ENCODE measurements at regions not wholly inside any gene's neighbourhood (a gene's known extent, or its start where the extent isn't known, plus 50 kb on each side); places are given as distances from the start of the nearest gene placed in this dataset.

DNA sequence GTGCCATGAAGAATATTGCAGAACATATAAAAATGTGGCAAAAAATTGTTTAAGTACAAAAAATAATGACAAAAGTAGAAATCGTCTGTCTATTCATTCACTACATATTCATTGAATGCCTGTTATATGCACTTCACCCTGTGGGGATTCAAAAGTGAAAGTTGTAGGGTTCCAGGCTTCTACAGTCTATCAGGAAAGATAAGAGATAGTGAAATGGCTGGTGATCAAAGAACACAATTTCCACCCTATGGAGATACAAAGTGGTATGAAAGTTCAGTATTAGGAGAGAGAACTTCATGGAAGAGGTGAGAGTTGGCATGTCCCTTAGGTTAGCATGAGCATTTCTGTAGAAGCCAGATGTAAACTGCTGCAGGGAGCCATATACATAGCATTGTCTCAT, 127.0 kb upstream of the PMFBP1 start:
- DNase-seq (ENCODE audit: extremely low read depth in 1 of 4, low spot score in 3 of 4): no peak
- Histone ChIP-seq H3K4me2 (ENCODE audit: insufficient read depth, low read length) (no peak overlapping the region), H4K20me1 (replicated peaks; ENCODE audit: control insufficient read depth, insufficient read depth, low read length) (no peaks in the 10 kb centered on the region), H3K27ac (ENCODE audit: extremely low read depth, low read depth, low read length) (no peak overlapping the region), H3K79me2 (ENCODE audit: control insufficient read depth, insufficient read depth, low read length) (no peaks in the 10 kb centered on the region), H3K9me1 (ENCODE audit: control insufficient read depth, insufficient read depth, low read length) (no peaks in the 10 kb centered on the region), H3K4me3 (no peak overlapping the region), H3K4me1 (replicated peaks in 1 of 2; ENCODE audit: control insufficient read depth in 2 of 2, insufficient read depth in 2 of 2, low read length in 2 of 2) (no peaks in the 10 kb centered on the region), H3K9me3 (replicated peaks; ENCODE audit: control insufficient read depth, insufficient read depth, low read depth, low read length) (no peaks in the 10 kb centered on the region), H3K9ac (ENCODE audit: insufficient read depth in 1 of 2, low read depth in 2 of 2, low read length in 2 of 2) (no peak overlapping the region), H2AFZ (ENCODE audit: low read depth, low read length) (no peak overlapping the region), H3K36me3 (ENCODE audit: control insufficient read depth, insufficient read depth, low read length) (no peaks in the 10 kb centered on the region), H3K27me3 (ENCODE audit: control insufficient read depth in 2 of 2, insufficient read depth in 2 of 2, low read length in 2 of 2) (no peaks in the 10 kb centered on the region)
- FAIRE-seq: no peak
- POLR2A ChIA-PET: no interaction called here
- TF ChIP-seq CSDE1 (IDR thresholded peaks at IDR 0.05) (no peak), TCF7L2 (IDR thresholded peaks at IDR 0.05; ENCODE audit: low read depth, low read length) (no peak), TBL1XR1 (IDR thresholded peaks at IDR 0.05; ENCODE audit: low read length in 2 of 2) (no peak), TCF7 (IDR thresholded peaks at IDR 0.05; ENCODE audit: borderline replicate concordance) (no peak), ATF1 (CRISPR knock-in tag; IDR thresholded peaks at IDR 0.05) (no peak), ATF1 (tag; IDR thresholded peaks at IDR 0.05) (no peak), ZNF436 (CRISPR knock-in tag; IDR thresholded peaks at IDR 0.05) (no peak), ZNF165 (CRISPR knock-in tag; IDR thresholded peaks at IDR 0.05; ENCODE audit: borderline replicate concordance) (no peak), MXI1 (IDR thresholded peaks at IDR 0.05; ENCODE audit: low read depth, low read length) (no peak), RFX1 (IDR thresholded peaks at IDR 0.05) (no peak), KLF10 (CRISPR knock-in tag; IDR thresholded peaks at IDR 0.05) (no peak), MCM7 (IDR thresholded peaks at IDR 0.05) (no peak)
- TF ChIP-seq, protein P1, sequence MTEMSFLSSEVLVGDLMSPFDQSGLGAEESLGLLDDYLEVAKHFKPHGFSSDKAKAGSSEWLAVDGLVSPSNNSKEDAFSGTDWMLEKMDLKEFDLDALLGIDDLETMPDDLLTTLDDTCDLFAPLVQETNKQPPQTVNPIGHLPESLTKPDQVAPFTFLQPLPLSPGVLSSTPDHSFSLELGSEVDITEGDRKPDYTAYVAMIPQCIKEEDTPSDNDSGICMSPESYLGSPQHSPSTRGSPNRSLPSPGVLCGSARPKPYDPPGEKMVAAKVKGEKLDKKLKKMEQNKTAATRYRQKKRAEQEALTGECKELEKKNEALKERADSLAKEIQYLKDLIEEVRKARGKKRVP (CRISPR knock-in tag; IDR thresholded peaks at IDR 0.05): no peak
- TF ChIP-seq, protein P2, sequence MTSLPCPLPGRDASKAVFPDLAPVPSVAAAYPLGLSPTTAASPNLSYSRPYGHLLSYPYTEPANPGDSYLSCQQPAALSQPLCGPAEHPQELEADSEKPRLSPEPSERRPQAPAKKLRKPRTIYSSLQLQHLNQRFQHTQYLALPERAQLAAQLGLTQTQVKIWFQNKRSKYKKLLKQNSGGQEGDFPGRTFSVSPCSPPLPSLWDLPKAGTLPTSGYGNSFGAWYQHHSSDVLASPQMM (CRISPR knock-in tag; IDR thresholded peaks at IDR 0.05): no peak
- no peak for ATAC-seq
- CTCF ChIA-PET (ENCODE audit: low intra/inter-chr PET ratio): no interaction called here
- whole genome bisulfite sequencing (ENCODE audit: insufficient coverage, low coverage, missing lambda C conversion rate): 0% methylated on average over 1 of the region's 1 CpG
- no TSS peak for BruUV-seq (replicated peaks)
- intact Hi-C loops (cut with micrococcal nuclease) (no loop called here), in situ Hi-C loops (cut with MboI) (no loop called here)

Data from K562 (cell line).